Thyroid gland (tissue), 4 donors: ENCODE measurements at regions not wholly inside any gene's neighbourhood (a gene's known extent, or its start where the extent isn't known, plus 50 kb on each side); places are given as distances from the start of the nearest gene placed in this dataset.

Source experiments
- DNase-seq, 2 donors: peaks; one replicate each; pipeline ENCODE4 v3.0.0-alpha.2; 2019
- H3K27ac ChIP-seq, 3 donors: fragments of 200-600 bp; sonication (generic); 1 replicate in 2 of 3; 2 replicates in 1 of 3; pipeline ENCODE4 v1.5.1; 2016 to 2019; ENCODE audit warnings: mild to moderate bottlenecking in 1 of 3, moderate library complexity in 1 of 3
- H3K27me3 ChIP-seq: fragments of 200-600 bp; sonication (generic); one replicate; pipeline ENCODE4 v1.5.1; 2019
- H3K36me3 ChIP-seq, 2 donors: fragments of 200-600 bp; sonication (generic); one replicate each; pipeline ENCODE4 v1.5.1; 2016 to 2019
- H3K4me1 ChIP-seq, 2 donors: fragments of 200-600 bp; sonication (generic); one replicate each; pipeline ENCODE4 v1.5.1; 2017 to 2019
- H3K4me3 ChIP-seq, 3 donors: fragments of 200-600 bp; sonication (generic); replicated peaks in 1 of 3; 1 replicate in 2 of 3; 2 replicates in 1 of 3; pipeline ENCODE4 v1.5.1; 2016; ENCODE audit warnings: mild to moderate bottlenecking in 1 of 3
- H3K9me3 ChIP-seq: fragments of 200-600 bp; sonication (generic); one replicate; pipeline ENCODE4 v1.5.1; 2017
- POLR2A ChIP-seq, 2 donors: fragments of 450-650 bp; IDR thresholded peaks; one replicate each; pipeline ENCODE4 v1.6.1; 2017; ENCODE audit warnings: antibody characterized with exemption in 2 of 2, mild to moderate bottlenecking in 2 of 2, moderate library complexity in 1 of 2
- WGBS, 2 donors: methylation state at CpG; one replicate each; pipeline ENCODE4 v1.1.5; 2017; 5-methylcytosine and 5-hydroxymethylcytosine counted together
- intact Hi-C: fragments of 100-400 bp; cut with DNase I; formaldehyde crosslinking; loops from one replicate; pipeline ENCODE4 v1.15.1; 2023
- TF ChIP-seq, protein P1 (sequence below), 6 experiments: fragments of 200-600 bp in 3 of 6; fragments of 450-650 bp in 3 of 6; sonication (generic) in 3 of 6; IDR thresholded peaks; one replicate each; pipeline ENCODE4 v1.5.1; 2016 to 2019; ENCODE audit warnings: antibody characterized with exemption in 6 of 6, mild to moderate bottlenecking in 2 of 6, inconsistent platforms in 1 of 6, moderate library complexity in 1 of 6

DNA sequence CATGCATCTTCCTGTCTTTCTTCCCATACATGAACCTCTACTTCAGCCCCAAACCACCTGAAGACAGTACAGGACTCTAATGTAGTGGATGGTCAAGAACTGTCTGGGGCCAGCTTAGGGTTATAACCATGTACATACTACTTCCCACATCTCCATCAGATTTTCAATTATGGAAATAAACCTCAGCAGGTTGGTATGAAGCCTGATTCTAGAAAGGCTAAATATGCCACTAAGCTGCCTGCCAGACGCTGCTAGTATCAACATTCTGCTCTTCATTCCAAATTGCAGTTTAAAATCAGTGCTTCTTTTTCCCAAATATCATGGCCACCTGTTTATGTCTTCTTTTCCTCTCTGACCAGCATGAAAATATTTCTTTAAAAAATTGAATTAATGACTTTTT, 99.2 kb upstream of the ID4 start:
- intact Hi-C loops, result no loop called here
- Histone ChIP-seq H3K27me3 (no peaks in the 10 kb centered on the region), H3K9me3 (no peaks in the 10 kb centered on the region), H3K4me3 (no peak overlapping the region), H3K4me1 (no peaks in the 10 kb centered on the region), H3K36me3 (no peaks in the 10 kb centered on the region), H3K27ac (no peak overlapping the region)
- no peak for DNase-seq
- TF ChIP-seq, protein P1, sequence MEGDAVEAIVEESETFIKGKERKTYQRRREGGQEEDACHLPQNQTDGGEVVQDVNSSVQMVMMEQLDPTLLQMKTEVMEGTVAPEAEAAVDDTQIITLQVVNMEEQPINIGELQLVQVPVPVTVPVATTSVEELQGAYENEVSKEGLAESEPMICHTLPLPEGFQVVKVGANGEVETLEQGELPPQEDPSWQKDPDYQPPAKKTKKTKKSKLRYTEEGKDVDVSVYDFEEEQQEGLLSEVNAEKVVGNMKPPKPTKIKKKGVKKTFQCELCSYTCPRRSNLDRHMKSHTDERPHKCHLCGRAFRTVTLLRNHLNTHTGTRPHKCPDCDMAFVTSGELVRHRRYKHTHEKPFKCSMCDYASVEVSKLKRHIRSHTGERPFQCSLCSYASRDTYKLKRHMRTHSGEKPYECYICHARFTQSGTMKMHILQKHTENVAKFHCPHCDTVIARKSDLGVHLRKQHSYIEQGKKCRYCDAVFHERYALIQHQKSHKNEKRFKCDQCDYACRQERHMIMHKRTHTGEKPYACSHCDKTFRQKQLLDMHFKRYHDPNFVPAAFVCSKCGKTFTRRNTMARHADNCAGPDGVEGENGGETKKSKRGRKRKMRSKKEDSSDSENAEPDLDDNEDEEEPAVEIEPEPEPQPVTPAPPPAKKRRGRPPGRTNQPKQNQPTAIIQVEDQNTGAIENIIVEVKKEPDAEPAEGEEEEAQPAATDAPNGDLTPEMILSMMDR (IDR thresholded peaks at IDR 0.05), result no peak
- no peak for TF ChIP-seq POLR2A (IDR thresholded peaks at IDR 0.05)
- WGBS, 2 donors, result 84 to 93% methylated on average over 1 of the region's 1 CpG

DNA sequence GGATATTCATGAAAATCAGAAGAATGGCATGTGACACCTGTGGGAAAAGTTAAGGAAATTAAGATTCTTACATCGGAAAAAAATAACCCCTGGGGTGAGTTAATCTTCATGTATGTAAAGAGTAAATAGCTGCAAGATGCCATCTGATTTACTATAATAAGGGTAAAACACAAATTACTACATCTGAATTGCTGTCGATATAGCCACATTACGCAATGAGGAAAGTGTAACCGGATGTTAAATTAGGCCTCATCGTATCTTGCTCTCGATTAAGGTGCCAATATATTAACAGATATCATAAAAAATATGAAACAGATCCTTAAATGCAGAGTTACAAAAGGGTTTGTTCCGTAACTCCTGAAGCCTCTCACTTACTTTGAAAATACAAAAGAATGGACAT, 87.4 kb upstream of the ID4 start:
- 85 to 94% methylated on average over 7 of the region's 7 CpGs for WGBS, 2 donors
- no peaks in the 10 kb centered on the region for H3K9me3 ChIP-seq
- no peak overlapping the region for H3K4me3 ChIP-seq
- TF ChIP-seq, protein P1 (IDR thresholded peaks at IDR 0.05), result no peak
- TF ChIP-seq POLR2A (IDR thresholded peaks at IDR 0.05), result no peak
- H3K4me1 ChIP-seq, result no peaks in the 10 kb centered on the region
- no peak for DNase-seq
- intact Hi-C loops, result no loop called here
- H3K27ac ChIP-seq, result no peak overlapping the region
- no peaks in the 10 kb centered on the region for H3K27me3 ChIP-seq
- H3K36me3 ChIP-seq, result no peaks in the 10 kb centered on the region

DNA sequence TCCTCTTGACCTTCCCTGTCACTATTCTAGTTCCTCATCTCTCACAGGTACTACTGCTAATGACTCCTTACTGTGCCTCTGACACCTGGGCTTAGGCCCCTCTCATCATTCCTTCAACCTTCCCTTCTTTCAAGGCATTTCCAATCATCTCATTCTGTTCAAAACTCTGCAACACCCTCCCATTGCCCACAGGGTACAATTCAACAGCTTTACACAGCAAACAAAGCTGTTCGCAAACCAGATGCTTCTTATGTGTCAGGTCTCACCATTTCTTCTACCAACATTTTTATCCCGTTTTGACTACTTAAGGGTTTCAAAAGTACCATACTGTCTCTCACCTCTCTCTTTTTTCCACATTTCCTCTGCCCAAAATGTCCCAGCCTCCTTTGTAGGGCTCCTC, 84.4 kb upstream of the ID4 start:
- Histone ChIP-seq H3K4me1 (peaks cover 4 to 11% of the 10 kb centered on the region in 2 donors), H3K36me3 (no peaks in the 10 kb centered on the region), H3K4me3 (no peak overlapping the region), H3K9me3 (no peaks in the 10 kb centered on the region), H3K27me3 (no peaks in the 10 kb centered on the region), H3K27ac (no peak overlapping the region)
- TF ChIP-seq POLR2A (IDR thresholded peaks at IDR 0.05), result no peak
- TF ChIP-seq, protein P1 (IDR thresholded peaks at IDR 0.05), result no peak
- intact Hi-C loops, result no loop called here
- WGBS, 2 donors, result 89 to 91% methylated on average over 2 of the region's 2 CpGs
- DNase-seq, result no peak

DNA sequence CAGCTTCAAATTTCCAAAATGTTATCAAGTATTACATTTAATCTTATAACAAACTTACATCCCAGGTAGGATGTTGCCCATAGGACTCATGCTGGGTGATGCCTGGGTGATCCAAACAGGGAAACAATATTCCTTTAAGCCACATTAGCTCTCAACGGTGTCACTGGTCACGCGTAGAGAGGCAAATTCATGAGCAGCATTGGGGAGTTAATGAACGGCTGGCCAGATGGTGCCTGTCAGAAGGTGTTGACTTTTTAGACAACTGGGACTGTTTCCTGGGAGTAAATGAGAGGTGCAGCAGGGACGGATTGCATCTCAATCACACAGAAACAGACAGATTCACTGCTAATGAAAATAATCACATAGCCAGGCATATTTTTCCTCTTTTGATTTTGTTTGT, 83.3 kb upstream of the ID4 start:
- H3K4me3 ChIP-seq, result no peak overlapping the region

DNA sequence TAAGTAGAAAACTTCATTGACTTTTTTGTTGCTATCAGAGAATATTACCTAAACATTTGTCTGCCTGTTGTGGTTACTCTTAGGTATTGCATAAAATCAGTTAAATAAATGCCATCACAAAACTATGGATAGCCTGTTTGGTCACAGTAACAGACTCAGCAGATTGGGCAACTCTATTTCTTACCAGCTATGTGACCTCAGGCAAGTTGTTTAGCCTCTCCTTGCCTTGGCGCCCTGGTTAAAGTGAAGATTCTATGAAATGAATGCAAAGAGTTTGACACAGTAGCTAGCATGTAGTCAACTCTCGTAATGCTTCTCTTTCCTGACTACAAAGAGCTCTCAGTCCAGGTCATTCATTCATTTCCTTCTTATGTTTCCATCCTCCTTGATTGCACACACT, 82.5 kb upstream of the ID4 start:
- no peak for DNase-seq
- intact Hi-C loops, result no loop called here
- Histone ChIP-seq H3K9me3 (no peaks in the 10 kb centered on the region), H3K4me1 (peaks cover 4 to 12% of the 10 kb centered on the region in 2 donors), H3K27me3 (no peaks in the 10 kb centered on the region), H3K36me3 (no peaks in the 10 kb centered on the region), H3K27ac (no peak overlapping the region), H3K4me3 (no peak overlapping the region)
- no peak for TF ChIP-seq POLR2A (IDR thresholded peaks at IDR 0.05)
- TF ChIP-seq, protein P1 (IDR thresholded peaks at IDR 0.05), result no peak
- 83 to 93% methylated on average over 2 of the region's 2 CpGs for WGBS, 2 donors

More for the DNA sequence above, 83.3 kb upstream of the ID4 start:
- intact Hi-C loops, result no loop called here
- 77 to 81% methylated on average over 5 of the region's 5 CpGs for WGBS, 2 donors
- Histone ChIP-seq H3K27me3 (no peaks in the 10 kb centered on the region), H3K36me3 (no peaks in the 10 kb centered on the region), H3K4me1 (peaks cover 4 to 12% of the 10 kb centered on the region in 2 donors), H3K9me3 (no peaks in the 10 kb centered on the region), H3K27ac (no peak overlapping the region)
- TF ChIP-seq POLR2A (IDR thresholded peaks at IDR 0.05), result no peak
- TF ChIP-seq, protein P1 (IDR thresholded peaks at IDR 0.05), result no peak
- no peak for DNase-seq
